Activated T-cell treated with anti-CD3 and anti-CD28 coated beads for 1 hour (primary cell): ENCODE measurements at regions not wholly inside any gene's neighbourhood (a gene's known extent, or its start where the extent isn't known, plus 50 kb on each side); places are given as distances from the start of the nearest gene placed in this dataset.

ENCODE experiments used
- DNase-seq: peaks from one replicate; pipeline ENCODE4 v3.0.0-alpha.2; 2020; ENCODE audit warnings: low read depth

- DNase-seq: no peak
These were observed 123.7 kb downstream of the TFCP2L1 start for GRCh38 chr2:121161272-121161671.

GRCh38 chr2:121162893-121163292 lies 122.1 kb downstream of the TFCP2L1 start:
- DNase-seq: no peak

GRCh38 chr2:121164042-121164441 lies 121.0 kb downstream of the TFCP2L1 start:
- no peak for DNase-seq

- DNase-seq: no peak
These were observed 119.9 kb downstream of the TFCP2L1 start for GRCh38 chr2:121165038-121165542.
